ENCODE measurements at regions not wholly inside any gene's neighbourhood (a gene's known extent, or its start where the extent isn't known, plus 50 kb on each side); places are given as distances from the start of the nearest gene placed in this dataset.

DNA sequence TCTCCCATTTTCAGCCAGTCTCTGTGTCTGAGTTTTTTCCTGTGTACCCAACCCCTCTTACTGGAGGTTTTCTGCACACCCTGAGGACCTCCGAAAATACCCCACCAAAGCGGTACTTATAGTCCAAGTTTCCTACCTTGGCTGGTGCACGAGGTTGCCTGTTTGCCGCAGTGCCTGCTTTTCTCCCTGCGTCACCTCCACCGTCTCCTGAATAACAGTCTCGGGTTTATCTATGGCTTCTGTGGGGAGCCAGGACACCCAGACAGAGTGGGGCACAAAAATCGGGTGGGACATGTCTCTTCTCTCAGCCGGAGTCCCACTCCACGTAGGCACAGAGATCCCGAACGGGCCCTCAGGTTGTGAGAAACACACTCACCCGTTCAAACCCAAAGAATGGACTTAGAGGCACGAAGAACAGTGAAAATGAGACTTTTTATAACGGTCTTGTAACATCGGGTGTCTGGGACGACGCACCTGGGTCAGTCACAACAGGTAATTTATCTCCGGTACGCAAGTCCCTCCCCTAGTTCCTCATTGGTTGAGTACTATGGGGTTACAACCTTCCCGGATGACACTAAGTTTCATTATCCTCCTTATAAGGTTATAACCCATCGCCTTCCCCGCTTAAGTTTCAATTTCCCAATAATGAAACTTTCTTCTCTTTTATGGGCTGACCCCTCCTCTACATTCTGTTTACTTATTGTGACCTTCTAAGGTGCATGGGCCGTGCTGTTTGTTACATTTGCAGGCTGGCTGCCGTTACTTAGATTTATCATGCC is 970.2 kb upstream of the COX7C start (continued):
- no peak for TF ChIP-seq ZC3H11A (IDR thresholded peaks at IDR 0.05; ENCODE audit: low read depth, low read length)
- TF ChIP-seq ETV6 (IDR thresholded peaks at IDR 0.05; ENCODE audit: borderline replicate concordance in 1 of 2, low read depth in 2 of 2, low read length in 1 of 2) = no peak
- TF ChIP-seq ETV6 (CRISPR knock-in tag; IDR thresholded peaks at IDR 0.05; ENCODE audit: borderline replicate concordance) = no peak
- no peak for TF ChIP-seq SMAD1 (IDR thresholded peaks at IDR 0.05; ENCODE audit: low read depth, low read length, partially characterized antibody)
- TF ChIP-seq ZNF239 (CRISPR knock-in tag; IDR thresholded peaks at IDR 0.05) = no peak
- TF ChIP-seq CSDE1 (IDR thresholded peaks at IDR 0.05) = no peak
- TF ChIP-seq, protein P1, sequence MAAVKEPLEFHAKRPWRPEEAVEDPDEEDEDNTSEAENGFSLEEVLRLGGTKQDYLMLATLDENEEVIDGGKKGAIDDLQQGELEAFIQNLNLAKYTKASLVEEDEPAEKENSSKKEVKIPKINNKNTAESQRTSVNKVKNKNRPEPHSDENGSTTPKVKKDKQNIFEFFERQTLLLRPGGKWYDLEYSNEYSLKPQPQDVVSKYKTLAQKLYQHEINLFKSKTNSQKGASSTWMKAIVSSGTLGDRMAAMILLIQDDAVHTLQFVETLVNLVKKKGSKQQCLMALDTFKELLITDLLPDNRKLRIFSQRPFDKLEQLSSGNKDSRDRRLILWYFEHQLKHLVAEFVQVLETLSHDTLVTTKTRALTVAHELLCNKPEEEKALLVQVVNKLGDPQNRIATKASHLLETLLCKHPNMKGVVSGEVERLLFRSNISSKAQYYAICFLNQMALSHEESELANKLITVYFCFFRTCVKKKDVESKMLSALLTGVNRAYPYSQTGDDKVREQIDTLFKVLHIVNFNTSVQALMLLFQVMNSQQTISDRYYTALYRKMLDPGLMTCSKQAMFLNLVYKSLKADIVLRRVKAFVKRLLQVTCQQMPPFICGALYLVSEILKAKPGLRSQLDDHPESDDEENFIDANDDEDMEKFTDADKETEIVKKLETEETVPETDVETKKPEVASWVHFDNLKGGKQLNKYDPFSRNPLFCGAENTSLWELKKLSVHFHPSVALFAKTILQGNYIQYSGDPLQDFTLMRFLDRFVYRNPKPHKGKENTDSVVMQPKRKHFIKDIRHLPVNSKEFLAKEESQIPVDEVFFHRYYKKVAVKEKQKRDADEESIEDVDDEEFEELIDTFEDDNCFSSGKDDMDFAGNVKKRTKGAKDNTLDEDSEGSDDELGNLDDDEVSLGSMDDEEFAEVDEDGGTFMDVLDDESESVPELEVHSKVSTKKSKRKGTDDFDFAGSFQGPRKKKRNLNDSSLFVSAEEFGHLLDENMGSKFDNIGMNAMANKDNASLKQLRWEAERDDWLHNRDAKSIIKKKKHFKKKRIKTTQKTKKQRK (IDR thresholded peaks at IDR 0.05; ENCODE audit: borderline replicate concordance, low read depth, low read length) = no peak
- no peak for TF ChIP-seq DPF2 (IDR thresholded peaks at IDR 0.05)
- no peak for TF ChIP-seq DDX20 (tag; IDR thresholded peaks at IDR 0.05; ENCODE audit: low read depth)
- TF ChIP-seq PURB (CRISPR knock-in tag; IDR thresholded peaks at IDR 0.05; ENCODE audit: low read depth) = no peak
- peak; percentile 43 for TF ChIP-seq RBM25 (IDR thresholded peaks at IDR 0.05; ENCODE audit: low read depth, low read length, severe bottlenecking)
- no peak for TF ChIP-seq CBX8 (IDR thresholded peaks at IDR 0.05; ENCODE audit: borderline replicate concordance, extremely low read depth, low read depth, low read length, poor library complexity, severe bottlenecking)
- TF ChIP-seq VEZF1 (CRISPR knock-in tag; IDR thresholded peaks at IDR 0.05) = peak; percentile 52; the same call in 1 of the 2 replicates
- no peak for TF ChIP-seq ZNF639 (CRISPR knock-in tag; conservative IDR thresholded peaks at IDR 0.05 in 1 of 2, IDR thresholded peaks at IDR 0.05 in 1 of 2)
- peak; percentile 68 for TF ChIP-seq NR2C1 (IDR thresholded peaks at IDR 0.05)
- peak; percentile 58; the same call in 1 of the 2 replicates for TF ChIP-seq NR2C1 (tag; IDR thresholded peaks at IDR 0.05)
- TF ChIP-seq TCF3 (CRISPR knock-in tag; IDR thresholded peaks at IDR 0.05) = no peak
- TF ChIP-seq YY1 (IDR thresholded peaks at IDR 0.05; ENCODE audit: borderline replicate concordance in 1 of 3, control insufficient read depth in 1 of 3, extremely low read depth in 1 of 3, insufficient read depth in 3 of 3, insufficient read length in 1 of 3, insufficient replicate concordance in 2 of 3, low read depth in 1 of 3, low read length in 2 of 3) = peak in 1 of 3 experiments; percentile 42
- no peak for TF ChIP-seq BDP1 (IDR thresholded peaks at IDR 0.05; ENCODE audit: insufficient read depth, insufficient read length)
- 0 out of 2 replicates have a peak, but pooled peaks have one; percentile 35 for TF ChIP-seq NFRKB (IDR thresholded peaks at IDR 0.05; ENCODE audit: low read depth)
- TF ChIP-seq SRF (CRISPR knock-in tag; IDR thresholded peaks at IDR 0.05) = peak in 1 of 2 experiments; percentile 87; a peak in 3 of 4 replicates
